ENCODE measurements at regions not wholly inside any gene's neighbourhood (a gene's known extent, or its start where the extent isn't known, plus 50 kb on each side); places are given as distances from the start of the nearest gene placed in this dataset.

DNA sequence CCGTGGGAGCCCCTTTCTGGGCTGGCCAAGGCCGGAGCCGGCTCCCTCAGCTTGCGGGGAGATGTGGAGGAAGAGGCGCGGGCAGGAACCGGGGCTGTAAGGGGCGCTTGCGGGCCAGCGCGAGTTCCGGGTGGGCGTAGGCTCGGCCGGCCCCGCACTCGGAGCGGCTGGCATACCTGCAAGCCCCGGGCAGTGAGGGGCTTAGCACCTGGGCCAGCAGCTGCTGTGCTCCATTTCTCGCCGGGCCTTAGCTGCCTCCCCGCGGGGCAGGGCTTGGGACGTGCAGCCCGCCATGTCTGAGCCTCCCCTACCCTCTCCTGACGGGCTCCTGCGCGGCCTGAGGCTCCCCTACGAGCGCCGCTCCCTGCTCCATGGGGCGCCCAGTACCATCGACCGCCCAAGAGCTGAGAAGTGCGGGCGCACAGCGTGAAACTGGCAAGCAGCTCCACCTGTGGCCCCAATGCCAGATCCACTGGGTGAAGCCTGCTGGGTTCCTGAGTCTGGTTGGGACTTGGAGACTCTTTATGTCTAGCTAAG is 82.8 kb upstream of the E2F3 start:
- Histone ChIP-seq H3K9me3 (ENCODE audit: control insufficient read depth, insufficient read depth, low read depth, low read length) (no peaks in the 10 kb centered on the region), H3K27ac (ENCODE audit: low read length) (no peak overlapping the region), H3K4me3 (ENCODE audit: low read depth in 2 of 2, low read length in 2 of 2) (no peak overlapping the region), H3K4me1 (ENCODE audit: control insufficient read depth, insufficient read depth, low read length) (no peaks in the 10 kb centered on the region), H3K27me3 (ENCODE audit: control insufficient read depth, insufficient read depth, low read length) (peaks cover 12% of the 10 kb centered on the region), H3K36me3 (ENCODE audit: control insufficient read depth, insufficient read depth, low read length) (no peaks in the 10 kb centered on the region)
- POLR2A ChIA-PET = no interaction called here
- in situ Hi-C loops (cut with HindIII; ENCODE audit: low pct_unique_long_range_greater_than_20kb, low sequenced_read_pairs) = no loop called here
- CTCF ChIA-PET = no interaction called here
- no TSS peak for BruUV-seq (replicated peaks)
- no peak for DNase-seq (ENCODE audit: low read depth, low spot score)
- no peak for TF ChIP-seq TCF7L2 (IDR thresholded peaks at IDR 0.05; ENCODE audit: low read depth, low read length)
- TF ChIP-seq, protein P1, sequence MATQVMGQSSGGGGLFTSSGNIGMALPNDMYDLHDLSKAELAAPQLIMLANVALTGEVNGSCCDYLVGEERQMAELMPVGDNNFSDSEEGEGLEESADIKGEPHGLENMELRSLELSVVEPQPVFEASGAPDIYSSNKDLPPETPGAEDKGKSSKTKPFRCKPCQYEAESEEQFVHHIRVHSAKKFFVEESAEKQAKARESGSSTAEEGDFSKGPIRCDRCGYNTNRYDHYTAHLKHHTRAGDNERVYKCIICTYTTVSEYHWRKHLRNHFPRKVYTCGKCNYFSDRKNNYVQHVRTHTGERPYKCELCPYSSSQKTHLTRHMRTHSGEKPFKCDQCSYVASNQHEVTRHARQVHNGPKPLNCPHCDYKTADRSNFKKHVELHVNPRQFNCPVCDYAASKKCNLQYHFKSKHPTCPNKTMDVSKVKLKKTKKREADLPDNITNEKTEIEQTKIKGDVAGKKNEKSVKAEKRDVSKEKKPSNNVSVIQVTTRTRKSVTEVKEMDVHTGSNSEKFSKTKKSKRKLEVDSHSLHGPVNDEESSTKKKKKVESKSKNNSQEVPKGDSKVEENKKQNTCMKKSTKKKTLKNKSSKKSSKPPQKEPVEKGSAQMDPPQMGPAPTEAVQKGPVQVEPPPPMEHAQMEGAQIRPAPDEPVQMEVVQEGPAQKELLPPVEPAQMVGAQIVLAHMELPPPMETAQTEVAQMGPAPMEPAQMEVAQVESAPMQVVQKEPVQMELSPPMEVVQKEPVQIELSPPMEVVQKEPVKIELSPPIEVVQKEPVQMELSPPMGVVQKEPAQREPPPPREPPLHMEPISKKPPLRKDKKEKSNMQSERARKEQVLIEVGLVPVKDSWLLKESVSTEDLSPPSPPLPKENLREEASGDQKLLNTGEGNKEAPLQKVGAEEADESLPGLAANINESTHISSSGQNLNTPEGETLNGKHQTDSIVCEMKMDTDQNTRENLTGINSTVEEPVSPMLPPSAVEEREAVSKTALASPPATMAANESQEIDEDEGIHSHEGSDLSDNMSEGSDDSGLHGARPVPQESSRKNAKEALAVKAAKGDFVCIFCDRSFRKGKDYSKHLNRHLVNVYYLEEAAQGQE (IDR thresholded peaks at IDR 0.05; ENCODE audit: insufficient read depth in 1 of 2, low read depth in 2 of 2, low read length in 1 of 2) = no peak
- TF ChIP-seq CTCF (IDR thresholded peaks at IDR 0.05) = no peak
- no peak for TF ChIP-seq SIN3A (IDR thresholded peaks at IDR 0.05; ENCODE audit: borderline replicate concordance, insufficient read depth, low read depth, low read length)
- no peak for TF ChIP-seq POLR2AphosphoS5 (IDR thresholded peaks at IDR 0.05; ENCODE audit: low read depth, low read length)
- intact Hi-C loops (cut with micrococcal nuclease; ENCODE audit: unreplicated experiment) = no loop called here
- ATAC-seq = no peak

- CTCF ChIA-PET = no interaction called here
- no peaks in the 10 kb centered on the region for H3K9me3 ChIP-seq (ENCODE audit: control insufficient read depth, insufficient read depth, low read depth, low read length)
Measured at GRCh38 chr6:20319520-20320357, 81.9 kb upstream of the E2F3 start.

More at GRCh38 chr6:20319520-20320357, 81.9 kb upstream of the E2F3 start:
- ATAC-seq = no peak
- POLR2A ChIA-PET = no interaction called here
- no peak for TF ChIP-seq CTCF (IDR thresholded peaks at IDR 0.05)
- TF ChIP-seq, protein P1 (IDR thresholded peaks at IDR 0.05; ENCODE audit: insufficient read depth in 1 of 2, low read depth in 2 of 2, low read length in 1 of 2) = no peak
- TF ChIP-seq POLR2AphosphoS5 (IDR thresholded peaks at IDR 0.05; ENCODE audit: low read depth, low read length) = no peak
- TF ChIP-seq TCF7L2 (IDR thresholded peaks at IDR 0.05; ENCODE audit: low read depth, low read length) = no peak
- no peak for TF ChIP-seq SIN3A (IDR thresholded peaks at IDR 0.05; ENCODE audit: borderline replicate concordance, insufficient read depth, low read depth, low read length)
- Histone ChIP-seq H3K36me3 (ENCODE audit: control insufficient read depth, insufficient read depth, low read length) (no peaks in the 10 kb centered on the region), H3K4me3 (ENCODE audit: low read depth in 2 of 2, low read length in 2 of 2) (no peak overlapping the region), H3K27ac (ENCODE audit: low read length) (no peak overlapping the region), H3K27me3 (ENCODE audit: control insufficient read depth, insufficient read depth, low read length) (peaks cover 7% of the 10 kb centered on the region; the same call in 1 of the 2 replicates), H3K4me1 (ENCODE audit: control insufficient read depth, insufficient read depth, low read length) (no peaks in the 10 kb centered on the region)
- intact Hi-C loops (cut with micrococcal nuclease; ENCODE audit: unreplicated experiment) = no loop called here
- DNase-seq (ENCODE audit: low read depth, low spot score) = no peak
- in situ Hi-C loops (cut with HindIII; ENCODE audit: low pct_unique_long_range_greater_than_20kb, low sequenced_read_pairs) = no loop called here
- BruUV-seq (replicated peaks) = no TSS peak
